Peyer's patch (tissue), 4 donors: ENCODE measurements at regions not wholly inside any gene's neighbourhood (a gene's known extent, or its start where the extent isn't known, plus 50 kb on each side); places are given as distances from the start of the nearest gene placed in this dataset.

Experiments used
- CTCF ChIP-seq, 6 experiments: fragments of 450-650 bp in 4 of 6; fragments of 200-600 bp in 2 of 6; sonication (generic) in 1 of 6; IDR thresholded peaks; one replicate each; pipeline ENCODE4 v1.5.1; 2017 to 2019; ENCODE audit warnings: antibody characterized with exemption in 6 of 6, mild to moderate bottlenecking in 3 of 6, moderate library complexity in 1 of 6
- POLR2A ChIP-seq, 2 donors: fragments of 450-650 bp; IDR thresholded peaks; one replicate each; pipeline ENCODE4 v1.5.1; 2017; ENCODE audit warnings: antibody characterized with exemption in 2 of 2, mild to moderate bottlenecking in 2 of 2, moderate library complexity in 2 of 2

GRCh38 chr4:116059361-116059760 lies 945.9 kb upstream of the NDST4 start:
- TF ChIP-seq CTCF (IDR thresholded peaks at IDR 0.05): no peak
- no peak for TF ChIP-seq POLR2A (IDR thresholded peaks at IDR 0.05)
